ENCODE measurements at regions not wholly inside any gene's neighbourhood (a gene's known extent, or its start where the extent isn't known, plus 50 kb on each side); places are given as distances from the start of the nearest gene placed in this dataset.
"Not testable (repeated sequence)": the region's sequence is repeated elsewhere in the genome, so short reads cannot be mapped to it uniquely, and the experiment has no call there.

- H3K9me3 ChIP-seq, result peaks cover 3% of the 10 kb centered on the region
- H3K4me1 ChIP-seq, result no peaks in the 10 kb centered on the region
- intact Hi-C loops (cut with DNase I), result no loop called here
- no peak for DNase-seq
- no peak overlapping the region for H3K4me3 ChIP-seq
- ATAC-seq, result no peak
- no peak overlapping the region for H3K27ac ChIP-seq
- H3K36me3 ChIP-seq, result no peaks in the 10 kb centered on the region
- TF ChIP-seq CTCF (IDR thresholded peaks at IDR 0.05), result peak; percentile 23
- H3K27me3 ChIP-seq, result no peaks in the 10 kb centered on the region
These were observed 351.2 kb downstream of the RAP2B start for GRCh38 chr3:153513236-153513635.

GRCh38 chr3:153528473-153528872 is 366.4 kb downstream of the RAP2B start:
- Histone ChIP-seq H3K36me3 (no peaks in the 10 kb centered on the region), H3K4me1 (no peaks in the 10 kb centered on the region), H3K27me3 (no peaks in the 10 kb centered on the region), H3K4me3 (no peak overlapping the region), H3K9me3 (no peaks in the 10 kb centered on the region), H3K27ac (no peak overlapping the region)
- TF ChIP-seq CTCF (IDR thresholded peaks at IDR 0.05), result no peak
- intact Hi-C loops (cut with DNase I), result no loop called here
- no peak for ATAC-seq
- no peak for DNase-seq

GRCh38 chr3:153539263-153539662 is 377.2 kb downstream of the RAP2B start:
- H3K27ac ChIP-seq, result no peak overlapping the region
- no peak overlapping the region for H3K4me3 ChIP-seq
- H3K27me3 ChIP-seq, result no peaks in the 10 kb centered on the region
- no peaks in the 10 kb centered on the region for H3K36me3 ChIP-seq
- no peaks in the 10 kb centered on the region for H3K9me3 ChIP-seq
- ATAC-seq (no peak), DNase-seq (no peak)
- no peak for TF ChIP-seq CTCF (IDR thresholded peaks at IDR 0.05)
- no peaks in the 10 kb centered on the region for H3K4me1 ChIP-seq
- intact Hi-C loops (cut with DNase I), result no loop called here

GRCh38 chr3:153545471-153545870 is 383.4 kb downstream of the RAP2B start:
- H3K27ac ChIP-seq, result no peak overlapping the region
- no peaks in the 10 kb centered on the region for H3K36me3 ChIP-seq
- intact Hi-C loops (cut with DNase I), result no loop called here
- H3K27me3 ChIP-seq, result no peaks in the 10 kb centered on the region
- no peak for DNase-seq
- H3K4me3 ChIP-seq, result no peak overlapping the region
- no peaks in the 10 kb centered on the region for H3K9me3 ChIP-seq
- no peak for TF ChIP-seq CTCF (IDR thresholded peaks at IDR 0.05)
- H3K4me1 ChIP-seq, result no peaks in the 10 kb centered on the region
- no peak for ATAC-seq

GRCh38 chr3:153547970-153548369 is 385.9 kb downstream of the RAP2B start:
- Histone ChIP-seq H3K4me3 (no peak overlapping the region), H3K9me3 (no peaks in the 10 kb centered on the region), H3K36me3 (no peaks in the 10 kb centered on the region), H3K27ac (no peak overlapping the region), H3K4me1 (no peaks in the 10 kb centered on the region), H3K27me3 (no peaks in the 10 kb centered on the region)
- DNase-seq (no peak), ATAC-seq (no peak)
- intact Hi-C loops (cut with DNase I), result no loop called here
- TF ChIP-seq CTCF (IDR thresholded peaks at IDR 0.05), result no peak

- H3K27ac ChIP-seq; intact Hi-C loops (cut with DNase I); H3K9me3 ChIP-seq; ATAC-seq; H3K27me3 ChIP-seq; DNase-seq; H3K4me1 ChIP-seq; H3K4me3 ChIP-seq; H3K36me3 ChIP-seq: not testable (repeated sequence)
These were observed 387.7 kb downstream of the RAP2B start for GRCh38 chr3:153549686-153550085.
